ENCODE measurements at regions not wholly inside any gene's neighbourhood (a gene's known extent, or its start where the extent isn't known, plus 50 kb on each side); places are given as distances from the start of the nearest gene placed in this dataset.

DNA sequence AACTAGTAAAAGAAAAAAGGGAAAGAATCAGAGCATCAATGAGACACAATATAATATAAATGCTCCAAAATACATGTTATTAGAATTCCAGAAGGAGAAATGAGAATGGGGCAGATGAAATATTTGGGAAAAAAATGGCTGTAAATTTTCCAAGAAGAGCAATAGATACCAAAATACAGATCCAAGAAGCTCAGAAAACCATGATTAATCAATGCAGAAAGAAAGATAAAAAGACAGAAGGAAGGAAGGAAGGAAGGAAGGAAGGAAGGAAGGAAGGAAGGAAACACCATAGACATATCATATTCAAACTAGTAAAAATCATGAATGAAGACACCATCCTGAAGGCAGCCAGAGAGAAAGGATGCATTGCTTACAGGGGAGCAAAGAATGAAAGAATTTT is 920.9 kb downstream of the EFNA5 start:
- H3K4me1 ChIP-seq: no peaks in the 10 kb centered on the region
- intact Hi-C loops (cut with DNase I): no loop called here
- H3K4me3 ChIP-seq: no peak overlapping the region
- no peak for TF ChIP-seq POLR2A (IDR thresholded peaks at IDR 0.05)
- TF ChIP-seq, protein P1, sequence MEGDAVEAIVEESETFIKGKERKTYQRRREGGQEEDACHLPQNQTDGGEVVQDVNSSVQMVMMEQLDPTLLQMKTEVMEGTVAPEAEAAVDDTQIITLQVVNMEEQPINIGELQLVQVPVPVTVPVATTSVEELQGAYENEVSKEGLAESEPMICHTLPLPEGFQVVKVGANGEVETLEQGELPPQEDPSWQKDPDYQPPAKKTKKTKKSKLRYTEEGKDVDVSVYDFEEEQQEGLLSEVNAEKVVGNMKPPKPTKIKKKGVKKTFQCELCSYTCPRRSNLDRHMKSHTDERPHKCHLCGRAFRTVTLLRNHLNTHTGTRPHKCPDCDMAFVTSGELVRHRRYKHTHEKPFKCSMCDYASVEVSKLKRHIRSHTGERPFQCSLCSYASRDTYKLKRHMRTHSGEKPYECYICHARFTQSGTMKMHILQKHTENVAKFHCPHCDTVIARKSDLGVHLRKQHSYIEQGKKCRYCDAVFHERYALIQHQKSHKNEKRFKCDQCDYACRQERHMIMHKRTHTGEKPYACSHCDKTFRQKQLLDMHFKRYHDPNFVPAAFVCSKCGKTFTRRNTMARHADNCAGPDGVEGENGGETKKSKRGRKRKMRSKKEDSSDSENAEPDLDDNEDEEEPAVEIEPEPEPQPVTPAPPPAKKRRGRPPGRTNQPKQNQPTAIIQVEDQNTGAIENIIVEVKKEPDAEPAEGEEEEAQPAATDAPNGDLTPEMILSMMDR (IDR thresholded peaks at IDR 0.05): no peak
- no peaks in the 10 kb centered on the region for H3K36me3 ChIP-seq
- no peak for DNase-seq
- no peaks in the 10 kb centered on the region for H3K27me3 ChIP-seq
- no peak for ATAC-seq
- no peak overlapping the region for H3K27ac ChIP-seq
- no peaks in the 10 kb centered on the region for H3K9me3 ChIP-seq

DNA sequence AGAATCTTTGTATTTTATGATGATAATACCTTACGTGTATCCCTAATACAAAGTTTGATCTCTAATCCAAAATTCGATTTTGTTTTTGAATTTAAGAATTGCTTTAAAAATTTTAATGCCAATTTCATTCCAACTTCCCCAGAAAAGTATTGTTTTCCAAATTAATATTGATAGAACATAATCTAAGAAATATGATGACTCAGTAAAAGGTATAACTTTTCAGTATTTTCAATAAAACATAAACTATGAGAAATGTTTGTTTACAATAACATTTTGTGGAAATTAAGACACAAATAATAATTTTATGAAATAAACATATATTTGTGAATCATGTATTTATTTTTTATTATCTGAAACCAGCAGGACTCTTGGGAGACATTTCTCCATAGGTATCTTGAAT is 931.6 kb downstream of the EFNA5 start:
- WGBS (ENCODE audit: insufficient coverage, low coverage, low lambda C conversion rate, missing lambda C conversion rate): 58% methylated on average over 2 of the region's 2 CpGs
- Histone ChIP-seq H3K4me1 (no peaks in the 10 kb centered on the region), H3K36me3 (no peaks in the 10 kb centered on the region), H3K9me3 (no peaks in the 10 kb centered on the region), H3K27ac (no peak overlapping the region), H3K4me3 (no peak overlapping the region), H3K27me3 (no peaks in the 10 kb centered on the region)
- DNase-seq (no peak), ATAC-seq (no peak)
- intact Hi-C loops (cut with DNase I): no loop called here
- no peak for TF ChIP-seq POLR2A (IDR thresholded peaks at IDR 0.05)
- TF ChIP-seq, protein P1 (IDR thresholded peaks at IDR 0.05): no peak

DNA sequence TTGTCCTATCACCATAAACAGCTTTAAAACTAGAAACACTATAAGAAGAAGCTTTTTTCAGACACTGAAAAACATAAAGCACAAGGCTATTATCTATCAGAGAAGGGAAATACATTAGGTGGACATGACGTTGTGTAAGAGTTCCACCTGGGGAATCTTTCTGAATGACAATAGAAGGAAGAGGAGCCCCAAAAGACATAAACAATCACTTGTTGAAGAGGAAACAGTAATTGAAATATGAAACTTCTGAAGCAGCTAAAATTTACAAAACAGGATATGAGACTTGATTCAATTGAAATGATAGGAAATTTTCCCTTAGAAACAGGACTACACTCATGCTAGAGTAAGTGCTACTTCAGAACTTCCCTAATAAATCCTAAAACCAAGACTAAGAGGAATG is 933.6 kb downstream of the EFNA5 start:
- Histone ChIP-seq H3K27ac (no peak overlapping the region), H3K9me3 (no peaks in the 10 kb centered on the region), H3K36me3 (no peaks in the 10 kb centered on the region), H3K27me3 (no peaks in the 10 kb centered on the region), H3K4me3 (no peak overlapping the region), H3K4me1 (no peaks in the 10 kb centered on the region)
- TF ChIP-seq, protein P1 (IDR thresholded peaks at IDR 0.05): no peak
- no peak for TF ChIP-seq POLR2A (IDR thresholded peaks at IDR 0.05)
- ATAC-seq (no peak), DNase-seq (no peak)
- intact Hi-C loops (cut with DNase I): no loop called here
- WGBS (ENCODE audit: insufficient coverage, low coverage, low lambda C conversion rate, missing lambda C conversion rate): 41% methylated on average over 1 of the region's 1 CpG

DNA sequence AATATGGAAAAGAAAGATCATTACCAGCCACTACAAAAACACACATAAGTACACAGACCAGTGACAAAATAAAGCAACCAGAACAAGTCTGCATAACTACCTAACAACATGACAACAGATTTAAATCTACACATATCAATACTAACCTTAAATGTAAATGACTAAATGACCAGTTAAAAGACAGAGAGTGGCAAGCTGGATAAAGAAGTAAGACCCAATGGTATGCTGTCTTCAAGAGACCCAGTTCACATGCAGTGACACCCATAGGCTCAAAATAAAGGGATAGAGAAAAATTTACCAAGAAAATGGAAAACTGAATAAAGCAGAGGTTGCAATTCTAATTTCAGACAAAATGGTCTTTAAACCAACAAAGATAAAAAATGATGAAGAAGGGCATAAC is 938.1 kb downstream of the EFNA5 start:
- Histone ChIP-seq H3K27ac (no peak overlapping the region), H3K36me3 (no peaks in the 10 kb centered on the region), H3K9me3 (no peaks in the 10 kb centered on the region), H3K4me1 (no peaks in the 10 kb centered on the region), H3K27me3 (no peaks in the 10 kb centered on the region), H3K4me3 (no peak overlapping the region)
- ATAC-seq: no peak
- DNase-seq: no peak
- no peak for TF ChIP-seq POLR2A (IDR thresholded peaks at IDR 0.05)
- TF ChIP-seq, protein P1 (IDR thresholded peaks at IDR 0.05): no peak
- intact Hi-C loops (cut with DNase I): no loop called here

DNA sequence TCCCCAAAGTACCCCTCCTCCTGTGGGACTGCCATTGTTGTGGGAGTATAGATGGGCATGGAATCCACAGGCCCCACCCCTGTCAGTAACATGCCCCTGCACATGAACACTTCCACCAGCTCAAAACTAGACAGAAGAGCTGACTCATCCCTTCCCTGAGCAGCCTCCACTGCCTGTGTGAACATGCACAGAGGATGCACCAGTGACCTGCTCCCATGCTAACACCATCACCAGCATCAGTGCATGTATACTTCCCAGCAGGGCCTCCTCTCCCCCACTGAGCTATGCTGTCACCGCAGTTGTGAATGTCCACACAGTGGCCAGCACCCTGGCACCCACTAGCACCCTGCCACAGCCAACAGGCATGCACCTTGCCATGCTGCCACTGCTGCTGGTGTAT is 939.8 kb downstream of the EFNA5 start:
- no peaks in the 10 kb centered on the region for H3K9me3 ChIP-seq
- intact Hi-C loops (cut with DNase I): no loop called here
- WGBS (ENCODE audit: insufficient coverage, low coverage, low lambda C conversion rate, missing lambda C conversion rate): no CpG with 5 or more reads among the region's 1 CpG
- no peak overlapping the region for H3K4me3 ChIP-seq
- no peak for TF ChIP-seq POLR2A (IDR thresholded peaks at IDR 0.05)
- TF ChIP-seq, protein P1 (IDR thresholded peaks at IDR 0.05): no peak
- H3K27me3 ChIP-seq: no peaks in the 10 kb centered on the region
- no peaks in the 10 kb centered on the region for H3K36me3 ChIP-seq
- DNase-seq (no peak), ATAC-seq (peak in 1 of 4 donors; percentile 17)
- no peaks in the 10 kb centered on the region for H3K4me1 ChIP-seq
- no peak overlapping the region for H3K27ac ChIP-seq

Data from right lobe of liver (tissue), 6 donors.